ENCODE measurements at regions not wholly inside any gene's neighbourhood (a gene's known extent, or its start where the extent isn't known, plus 50 kb on each side); places are given as distances from the start of the nearest gene placed in this dataset.

DNA sequence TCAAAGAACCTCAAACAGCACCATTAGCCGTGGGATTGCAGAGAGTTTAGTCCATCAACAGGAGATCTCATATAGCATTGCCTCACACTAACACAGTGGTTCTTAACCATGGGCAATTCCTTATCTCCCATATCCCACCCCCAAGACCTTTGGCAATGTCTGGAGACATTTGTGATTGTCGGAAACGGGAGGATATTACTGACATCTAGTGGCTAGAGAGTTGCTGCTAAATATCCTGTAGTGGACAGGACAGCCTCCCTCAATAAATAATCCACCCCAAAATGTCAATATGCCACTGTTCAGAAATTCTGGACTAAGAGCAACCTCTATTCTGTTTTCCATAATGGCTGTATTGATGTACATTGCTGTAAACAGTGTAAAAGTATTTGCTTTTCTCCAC lies 210.1 kb upstream of the CCN2 start:
- H3K4me3 ChIP-seq: no peak overlapping the region
- H3K27ac ChIP-seq: no peak overlapping the region
- in situ Hi-C loops (cut with MboI; ENCODE audit: low pct_unique_long_range_greater_than_20kb in 2 of 9, low sequenced_read_pairs in 9 of 9, unreplicated experiment in 9 of 9): loop anchor here in 1 of 9 experiments (10.0 kb wide), 1 partner anchor 206 kb away; the partner anchor contains the start of gene CCN2
- H3K4me1 ChIP-seq (replicated peaks in 1 of 2): no peaks in the 10 kb centered on the region
- WGBS, 10 experiments: 7 to 100% (median 40%) methylated on average over 1 to 3 of the region's 3 CpGs; no CpG with 5 or more reads in 3 of the 10 experiments
- ATAC-seq (replicated peaks in 6 of 8): peak in 4 of 8 experiments; percentile 41 to 79 (median 75)

DNA sequence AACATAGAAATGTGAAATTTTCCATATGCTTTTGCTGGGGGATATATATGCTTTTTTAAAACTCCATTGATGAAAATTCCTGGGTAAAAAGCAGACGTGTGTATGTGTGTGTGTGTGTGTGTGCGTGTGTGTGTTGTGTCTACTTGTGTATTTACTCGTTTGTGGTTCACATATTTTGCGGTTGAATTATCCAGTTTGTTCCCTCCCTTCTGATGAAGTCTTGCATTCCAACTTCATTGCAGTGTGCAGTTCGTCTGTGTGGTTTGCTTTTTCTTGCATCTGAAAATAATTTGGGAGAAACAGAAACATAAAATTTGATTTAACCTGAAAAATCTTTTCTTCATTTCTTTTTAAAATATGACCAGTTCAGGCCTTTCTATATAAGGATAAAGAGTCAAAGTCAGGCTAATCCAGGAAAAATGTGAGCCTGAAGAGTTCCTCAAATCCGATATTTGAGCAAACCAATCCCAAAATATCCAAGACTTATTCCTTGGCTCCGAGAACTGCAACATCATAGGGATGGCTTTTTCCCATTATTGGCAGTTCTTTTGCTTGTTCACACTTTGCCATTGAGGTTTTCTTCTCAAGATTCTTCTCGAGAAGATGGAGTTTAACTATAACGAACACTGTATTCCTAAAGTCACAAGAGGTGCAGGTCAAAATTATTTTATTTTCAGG lies 202.2 kb upstream of the CCN2 start:
- no peaks in the 10 kb centered on the region for H3K4me1 ChIP-seq (replicated peaks in 1 of 2)
- H3K4me3 ChIP-seq: no peak overlapping the region
- WGBS, 10 experiments: 7 to 98% (median 85%) methylated on average over 2 to 9 of the region's 9 CpGs; no CpG with 5 or more reads in 1 of the 10 experiments
- in situ Hi-C loops (cut with MboI; ENCODE audit: low pct_unique_long_range_greater_than_20kb in 2 of 9, low sequenced_read_pairs in 9 of 9, unreplicated experiment in 9 of 9): no loop called here
- peak in 2 of 8 experiments; percentile 37 to 67 for ATAC-seq (replicated peaks in 6 of 8)
- H3K27ac ChIP-seq: no peak overlapping the region

DNA sequence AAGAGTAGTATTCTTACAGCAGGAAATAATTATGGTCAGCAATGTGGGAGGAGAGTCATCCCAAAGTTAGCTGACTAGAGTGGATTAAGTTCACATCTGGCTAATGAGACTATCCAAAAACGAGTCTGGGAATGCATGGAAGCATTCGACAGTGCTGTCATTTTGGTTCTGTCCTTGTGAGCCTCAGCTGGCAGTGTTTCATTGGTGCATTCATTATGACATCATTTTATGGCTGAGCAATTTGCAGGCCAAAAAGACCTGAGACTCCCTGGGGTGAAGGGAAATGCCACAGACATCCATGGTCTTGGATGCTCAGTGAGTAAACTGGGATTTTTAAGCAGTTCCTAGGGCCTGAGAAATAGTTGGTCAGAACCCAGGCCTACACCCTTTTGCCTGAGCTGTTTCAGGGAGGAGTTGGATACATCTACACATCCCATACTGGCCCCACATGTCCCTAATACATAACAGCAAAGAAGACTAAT lies 196.4 kb upstream of the CCN2 start:
- in situ Hi-C loops (cut with MboI; ENCODE audit: low pct_unique_long_range_greater_than_20kb in 2 of 9, low sequenced_read_pairs in 9 of 9, unreplicated experiment in 9 of 9): no loop called here
- no peaks in the 10 kb centered on the region for H3K4me1 ChIP-seq (replicated peaks in 1 of 2)
- 0 to 92% (median 8%) methylated on average over 1 to 2 of the region's 2 CpGs; no CpG with 5 or more reads in 3 of the 10 experiments for WGBS, 10 experiments
- H3K4me3 ChIP-seq: no peak overlapping the region
- H3K27ac ChIP-seq: no peak overlapping the region
- ATAC-seq (replicated peaks in 6 of 8): peak in 2 of 8 experiments; percentile 74 to 97

DNA sequence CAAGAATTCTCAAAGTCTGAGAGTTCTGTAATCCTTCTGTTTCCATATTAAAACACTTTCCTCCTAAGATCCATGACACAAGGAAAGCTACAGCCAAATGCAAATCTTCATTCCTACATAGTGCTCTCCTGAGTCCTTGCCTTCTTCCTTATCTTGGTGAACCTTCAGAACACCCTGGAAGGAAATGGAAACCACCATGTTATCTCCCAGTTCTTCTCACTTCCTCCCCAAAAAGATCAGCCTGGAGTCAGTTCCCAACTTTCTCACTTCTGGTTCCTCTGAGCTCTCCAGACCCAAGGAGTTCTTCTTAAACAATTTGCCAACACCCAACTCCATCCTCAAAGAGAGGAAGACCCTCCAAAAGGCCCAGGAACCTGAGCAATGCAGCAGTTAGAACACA lies 193.3 kb upstream of the CCN2 start:
- H3K4me1 ChIP-seq (replicated peaks in 1 of 2): no peaks in the 10 kb centered on the region
- no peak overlapping the region for H3K27ac ChIP-seq
- in situ Hi-C loops (cut with MboI; ENCODE audit: low pct_unique_long_range_greater_than_20kb in 2 of 9, low sequenced_read_pairs in 9 of 9, unreplicated experiment in 9 of 9): no loop called here
- no peak overlapping the region for H3K4me3 ChIP-seq
- no peak for ATAC-seq (replicated peaks in 6 of 8)

DNA sequence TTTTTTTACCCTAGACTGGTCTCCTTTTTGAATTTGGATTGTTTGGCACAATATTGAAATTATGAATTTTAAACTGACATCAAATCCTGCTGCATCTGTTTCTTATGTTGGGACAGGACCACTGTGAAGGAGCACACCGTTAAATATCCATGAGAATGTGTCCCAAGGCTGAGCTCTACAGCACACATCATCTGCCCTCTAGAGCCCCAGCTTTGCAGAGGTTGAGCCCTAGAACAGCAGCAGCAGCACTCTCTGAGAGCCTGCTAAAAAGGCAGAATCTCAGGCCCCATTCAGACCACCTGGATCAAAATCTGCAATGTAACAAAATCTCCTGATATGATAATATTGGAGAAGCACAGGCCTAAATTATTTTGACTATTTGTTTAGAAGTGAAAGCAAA lies 192.1 kb upstream of the CCN2 start:
- Histone ChIP-seq H3K4me1 (replicated peaks in 1 of 2) (no peaks in the 10 kb centered on the region), H3K27ac (no peak overlapping the region), H3K4me3 (no peak overlapping the region)
- WGBS, 10 experiments: 13 to 57% (median 49%) methylated on average over 1 of the region's 1 CpG; no CpG with 5 or more reads in 6 of the 10 experiments
- in situ Hi-C loops (cut with MboI; ENCODE audit: low pct_unique_long_range_greater_than_20kb in 2 of 9, low sequenced_read_pairs in 9 of 9, unreplicated experiment in 9 of 9): no loop called here
- ATAC-seq (replicated peaks in 6 of 8): no peak

DNA sequence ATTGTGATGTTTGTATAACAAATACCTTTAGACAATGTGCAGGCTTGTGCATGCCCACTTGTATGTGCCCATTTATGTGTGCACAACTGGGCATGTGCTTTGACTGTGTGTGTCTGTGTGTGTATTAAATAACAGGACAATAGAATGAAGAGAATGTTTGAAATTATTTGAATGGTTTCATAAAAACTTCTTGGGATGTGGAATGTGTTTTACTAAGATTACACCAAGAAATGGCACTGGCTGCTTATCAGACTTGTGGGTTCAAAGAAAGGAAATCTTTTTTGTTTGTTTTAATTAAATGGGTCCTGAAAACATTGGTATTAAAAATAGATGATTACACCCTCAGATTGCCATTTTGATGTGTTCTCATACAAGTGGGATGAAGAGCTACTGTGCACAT lies 191.6 kb upstream of the CCN2 start:
- ATAC-seq (replicated peaks in 6 of 8): no peak

DNA sequence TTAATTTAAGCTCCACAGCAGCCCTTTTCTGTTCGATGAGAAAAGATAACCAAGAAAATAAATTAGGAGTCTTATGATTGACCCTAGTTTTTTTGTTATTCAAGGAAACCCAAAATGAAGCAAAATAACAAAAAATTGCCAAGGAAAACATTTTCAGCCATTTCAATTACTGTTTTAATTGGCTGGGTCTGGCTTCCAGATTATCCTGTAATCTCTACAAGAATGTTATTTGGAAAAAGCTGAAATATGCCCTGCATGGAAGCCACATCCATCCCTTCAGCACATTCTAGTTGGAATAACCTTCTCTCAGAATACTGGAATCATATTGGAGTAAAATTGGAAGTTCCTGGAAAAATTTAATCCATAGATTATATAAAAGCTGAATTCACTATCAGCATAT lies 191.1 kb upstream of the CCN2 start:
- H3K4me1 ChIP-seq (replicated peaks in 1 of 2): no peaks in the 10 kb centered on the region
- no peak overlapping the region for H3K27ac ChIP-seq
- H3K4me3 ChIP-seq: no peak overlapping the region
- 18 to 100% (median 78%) methylated on average over 1 of the region's 1 CpG; no CpG with 5 or more reads in 3 of the 10 experiments for WGBS, 10 experiments
- in situ Hi-C loops (cut with MboI; ENCODE audit: low pct_unique_long_range_greater_than_20kb in 2 of 9, low sequenced_read_pairs in 9 of 9, unreplicated experiment in 9 of 9): no loop called here
- ATAC-seq (replicated peaks in 6 of 8): no peak

More for the DNA sequence above, 191.6 kb upstream of the CCN2 start:
- Histone ChIP-seq H3K27ac (no peak overlapping the region), H3K4me3 (no peak overlapping the region), H3K4me1 (replicated peaks in 1 of 2) (no peaks in the 10 kb centered on the region)
- in situ Hi-C loops (cut with MboI; ENCODE audit: low pct_unique_long_range_greater_than_20kb in 2 of 9, low sequenced_read_pairs in 9 of 9, unreplicated experiment in 9 of 9): no loop called here

DNA sequence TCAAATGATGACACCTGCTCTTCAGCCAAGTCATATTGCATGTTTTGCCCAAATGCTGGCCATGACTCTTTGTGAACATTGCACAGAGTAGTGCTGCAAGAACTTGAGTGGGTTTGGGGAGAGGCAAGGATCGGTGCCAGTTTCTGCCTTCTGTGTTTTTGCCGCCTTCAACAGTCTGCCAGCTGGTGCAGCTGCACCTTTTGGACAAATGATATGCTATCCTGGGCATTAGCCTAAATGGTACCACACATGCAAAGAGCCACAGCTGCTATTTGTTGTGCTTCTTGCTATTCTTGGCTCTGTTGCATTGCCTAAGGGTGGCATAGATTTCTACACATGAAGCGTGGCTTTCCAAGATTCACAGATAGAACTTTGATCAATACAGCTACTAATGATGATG lies 189.0 kb upstream of the CCN2 start:
- Histone ChIP-seq H3K4me3 (no peak overlapping the region), H3K27ac (no peak overlapping the region), H3K4me1 (replicated peaks in 1 of 2) (no peaks in the 10 kb centered on the region)
- WGBS, 10 experiments: 0 to 100% (median 94%) methylated on average over 1 to 3 of the region's 3 CpGs; no CpG with 5 or more reads in 2 of the 10 experiments
- in situ Hi-C loops (cut with MboI; ENCODE audit: low pct_unique_long_range_greater_than_20kb in 2 of 9, low sequenced_read_pairs in 9 of 9, unreplicated experiment in 9 of 9): no loop called here
- peak in 1 of 8 experiments; percentile 72 for ATAC-seq (replicated peaks in 6 of 8)

DNA sequence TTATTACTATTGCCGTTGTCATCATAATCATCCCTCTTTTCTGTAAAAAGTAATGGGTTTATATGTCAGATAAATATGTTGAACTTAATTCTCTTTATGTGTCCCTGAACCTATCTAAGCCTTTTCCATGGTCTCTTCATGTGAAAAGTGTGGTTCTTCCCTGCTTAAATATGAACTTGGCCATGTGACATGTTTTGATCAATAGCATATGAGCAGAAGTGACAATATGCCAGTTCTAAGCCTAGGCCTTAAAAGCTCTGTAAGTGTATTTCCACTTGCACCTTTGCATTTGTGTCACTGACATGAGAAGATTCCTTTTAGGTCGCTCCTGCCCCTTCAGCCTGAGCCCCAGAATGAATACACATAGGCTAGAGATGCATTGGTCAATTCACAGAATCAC lies 188.4 kb upstream of the CCN2 start:
- no peak overlapping the region for H3K4me3 ChIP-seq
- H3K27ac ChIP-seq: no peak overlapping the region
- H3K4me1 ChIP-seq (replicated peaks in 1 of 2): no peaks in the 10 kb centered on the region
- in situ Hi-C loops (cut with MboI; ENCODE audit: low pct_unique_long_range_greater_than_20kb in 2 of 9, low sequenced_read_pairs in 9 of 9, unreplicated experiment in 9 of 9): no loop called here
- no peak for ATAC-seq (replicated peaks in 6 of 8)
- 43 to 100% (median 80%) methylated on average over 1 to 2 of the region's 2 CpGs; no CpG with 5 or more reads in 3 of the 10 experiments for WGBS, 10 experiments

DNA sequence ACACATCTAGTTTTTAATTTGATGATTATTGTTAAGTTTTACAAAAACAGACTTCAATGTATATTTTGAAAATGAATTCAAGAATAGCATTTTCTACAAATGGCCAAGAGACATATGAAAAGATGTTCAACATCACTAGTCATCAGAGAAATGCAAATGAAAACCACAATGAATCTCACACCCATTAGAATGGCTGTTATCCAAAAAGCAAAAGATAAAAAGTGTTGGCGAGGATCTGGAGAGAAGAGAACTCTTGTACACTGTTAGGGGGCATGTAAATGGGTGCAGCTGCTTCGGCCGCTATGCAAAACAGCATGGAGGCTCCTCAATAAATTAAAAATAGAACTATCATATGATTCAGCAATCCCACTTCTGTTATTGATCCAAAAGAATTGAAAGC lies 185.8 kb upstream of the CCN2 start:
- 0 to 100% (median 57%) methylated on average over 1 to 3 of the region's 3 CpGs for WGBS, 10 experiments
- in situ Hi-C loops (cut with MboI; ENCODE audit: low pct_unique_long_range_greater_than_20kb in 2 of 9, low sequenced_read_pairs in 9 of 9, unreplicated experiment in 9 of 9): no loop called here

DNA sequence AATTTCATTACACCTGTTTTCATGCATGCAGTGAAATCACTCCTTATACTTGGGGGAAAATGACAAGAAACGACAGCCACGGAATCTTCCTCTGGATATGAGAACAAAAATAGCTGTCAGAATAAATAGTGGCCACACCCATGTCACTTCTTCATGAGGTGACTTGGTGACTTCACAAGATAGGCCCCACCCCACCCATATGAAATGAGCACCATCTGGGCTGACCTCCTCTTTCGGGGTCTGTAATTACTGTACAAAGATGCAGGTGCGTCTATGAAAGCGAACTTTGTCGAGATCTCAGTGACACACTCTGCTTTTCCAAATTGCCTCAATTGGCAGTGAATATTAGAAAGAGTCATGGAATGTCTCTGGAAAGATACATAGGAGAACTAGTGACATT lies 184.2 kb upstream of the CCN2 start:
- Histone ChIP-seq H3K27ac (no peak overlapping the region), H3K4me3 (no peak overlapping the region), H3K4me1 (replicated peaks in 1 of 2) (peaks cover 12 to 21% of the 10 kb centered on the region in 2 donors)
- in situ Hi-C loops (cut with MboI; ENCODE audit: low pct_unique_long_range_greater_than_20kb in 2 of 9, low sequenced_read_pairs in 9 of 9, unreplicated experiment in 9 of 9): no loop called here
- WGBS, 10 experiments: 84 to 100% (median 92%) methylated on average over 2 to 6 of the region's 6 CpGs; no CpG with 5 or more reads in 1 of the 10 experiments
- ATAC-seq (replicated peaks in 6 of 8): no peak

More for the DNA sequence above, 185.8 kb upstream of the CCN2 start:
- Histone ChIP-seq H3K27ac (no peak overlapping the region), H3K4me1 (replicated peaks in 1 of 2) (peaks cover 4 to 15% of the 10 kb centered on the region in 2 donors), H3K4me3 (no peak overlapping the region)
- ATAC-seq (replicated peaks in 6 of 8): peak in 2 of 8 experiments; percentile 86 to 88

DNA sequence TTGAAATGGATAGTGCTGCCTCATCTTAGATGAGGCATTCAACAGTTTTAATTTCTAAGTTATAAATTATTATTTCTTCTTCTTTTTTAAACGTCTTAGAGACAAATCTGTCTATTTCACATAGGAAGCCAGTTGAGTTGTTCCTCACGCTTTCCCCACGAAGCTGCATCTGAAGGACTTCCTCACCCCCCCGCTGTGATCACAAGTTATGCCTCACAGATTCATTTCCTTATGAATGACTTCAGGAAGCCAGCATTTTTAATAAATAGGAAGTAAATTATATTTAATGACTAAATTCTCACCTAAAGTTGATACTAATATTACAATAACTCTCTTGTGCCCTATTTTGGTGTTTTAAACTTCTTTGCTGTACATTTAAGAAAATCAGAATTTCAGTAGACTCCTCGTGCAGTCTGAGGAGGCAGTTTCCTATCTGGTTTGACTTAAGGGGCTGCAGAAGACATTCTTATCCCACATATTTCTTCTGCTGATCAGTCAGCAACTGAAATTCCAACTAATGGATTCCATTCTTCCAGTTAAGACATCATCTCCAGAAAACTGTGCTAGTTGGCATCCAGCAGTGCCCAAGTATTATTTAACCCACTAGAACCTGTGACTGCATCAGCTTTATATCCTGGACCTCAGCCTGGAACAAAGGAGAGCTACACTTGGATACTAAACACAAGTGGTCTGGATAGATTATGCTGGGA lies 182.7 kb upstream of the CCN2 start:
- no peak for ATAC-seq (replicated peaks in 6 of 8)
- no peak overlapping the region for H3K27ac ChIP-seq
- peaks cover 12 to 21% of the 10 kb centered on the region in 2 donors for H3K4me1 ChIP-seq (replicated peaks in 1 of 2)
- WGBS, 10 experiments: 13 to 100% (median 67%) methylated on average over 1 to 5 of the region's 5 CpGs
- no peak overlapping the region for H3K4me3 ChIP-seq
- in situ Hi-C loops (cut with MboI; ENCODE audit: low pct_unique_long_range_greater_than_20kb in 2 of 9, low sequenced_read_pairs in 9 of 9, unreplicated experiment in 9 of 9): no loop called here

DNA sequence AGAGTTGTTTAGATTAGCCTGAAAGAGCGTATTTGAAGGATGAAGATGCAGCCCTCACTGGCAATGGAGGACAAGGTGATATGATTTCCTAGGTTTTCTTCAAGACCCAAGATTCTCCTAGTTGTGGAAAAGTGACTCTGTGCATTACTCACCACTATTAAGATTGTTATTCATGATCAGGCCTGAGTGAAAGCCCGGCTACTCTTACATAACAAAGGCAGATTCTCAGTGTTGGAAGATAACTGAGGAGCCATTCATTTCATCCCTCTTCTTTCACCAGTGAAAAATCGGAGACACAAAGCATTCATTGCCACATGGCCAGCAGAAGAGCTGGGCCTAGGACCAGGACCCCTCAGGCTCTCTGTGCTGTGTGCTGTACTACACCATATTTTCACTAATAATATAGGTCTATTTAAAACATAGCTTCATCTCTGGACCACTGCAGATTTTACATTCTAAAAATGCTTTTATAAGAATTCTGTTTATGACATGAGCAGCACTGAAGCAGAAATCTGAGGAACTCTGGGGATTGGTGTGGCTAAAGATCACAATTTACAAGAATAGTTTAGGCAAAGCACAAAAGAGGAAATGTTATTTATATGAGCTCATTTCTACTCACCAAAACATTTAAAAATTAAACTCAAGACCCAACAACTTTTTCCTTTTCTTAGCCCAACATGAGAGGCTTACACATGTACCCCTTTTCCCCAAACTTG lies 181.9 kb upstream of the CCN2 start:
- Histone ChIP-seq H3K27ac (peak overlapping the region; percentile 16 to 72), H3K4me1 (replicated peaks in 1 of 2) (peaks cover 12 to 21% of the 10 kb centered on the region in 2 donors), H3K4me3 (no peak overlapping the region)
- WGBS, 10 experiments: 0 to 66% (median 43%) methylated on average over 1 to 3 of the region's 3 CpGs; no CpG with 5 or more reads in 2 of the 10 experiments
- ATAC-seq (replicated peaks in 6 of 8): peak in 5 of 8 experiments; percentile 3 to 43 (median 31)
- in situ Hi-C loops (cut with MboI; ENCODE audit: low pct_unique_long_range_greater_than_20kb in 2 of 9, low sequenced_read_pairs in 9 of 9, unreplicated experiment in 9 of 9): no loop called here
